SK-N-SH (cell line): ENCODE measurements at regions not wholly inside any gene's neighbourhood (a gene's known extent, or its start where the extent isn't known, plus 50 kb on each side); places are given as distances from the start of the nearest gene placed in this dataset.
"Not testable (repeated sequence)": the region's sequence is repeated elsewhere in the genome, so short reads cannot be mapped to it uniquely, and the experiment has no call there.

ENCODE experiments used
- CTCF ChIA-PET: fragments of 300-600, 350-600 bp; formaldehyde crosslinking; extraction: SDS; loops from one replicate; lab custom pipeline; 2021; lab: Yijun Ruan, JAX
- POLR2A ChIA-PET: fragments of 350-600 bp; sonication (Branson Sonifier 250); formaldehyde crosslinking; extraction: SDS; loops from one replicate; lab custom pipeline; 2020; ENCODE audit warnings: antibody characterized with exemption, inconsistent platforms; lab: Yijun Ruan, JAX
- DNase-seq: peaks from one replicate; pipeline ENCODE4 v3.0.0; 2012
- H2AFZ ChIP-seq: fragments of 200-600 bp; sonication (generic); 2 replicates; pipeline ENCODE4 v1.8.1; 2016; ENCODE audit warnings: antibody characterized with exemption, mild to moderate bottlenecking, low read depth
- H3F3A ChIP-seq: fragments of 200-600 bp; sonication (generic); replicated peaks from 2 replicates; pipeline ENCODE3; 2016; ENCODE audit warnings: antibody characterized with exemption, mild to moderate bottlenecking; ENCODE audit not compliant: insufficient read depth
- H3K27ac ChIP-seq, 2 experiments: fragments of 200-500 bp in 1 of 2; fragments of 200-600 bp in 1 of 2; sonication (Bioruptor generic) in 1 of 2; sonication (generic), shearing (Covaris generic) in 1 of 2; 2 replicates each; pipeline versions ENCODE4 v1.5.1 to v1.6.1; 2014 to 2016; ENCODE audit warnings: low read depth in 2 of 2, inconsistent platforms in 1 of 2, low read length in 1 of 2, mild to moderate bottlenecking in 1 of 2, mixed read lengths in 1 of 2
- H3K27me3 ChIP-seq: fragments of 200-600 bp; sonication (generic), shearing (Covaris generic); 2 replicates; pipeline ENCODE4 v1.6.1; 2016; ENCODE audit warnings: mixed run types; ENCODE audit not compliant: insufficient read depth
- H3K36me3 ChIP-seq, 2 experiments: fragments of 200-500 bp in 1 of 2; fragments of 200-600 bp in 1 of 2; sonication (Bioruptor generic) in 1 of 2; sonication (generic) in 1 of 2; replicated peaks in 1 of 2; 2 replicates each; pipeline versions ENCODE3 to v1.5.1; 2014 to 2016; ENCODE audit warnings: low read length in 1 of 2, mild to moderate bottlenecking in 1 of 2; ENCODE audit not compliant: insufficient read depth in 2 of 2, control insufficient read depth in 1 of 2
- H3K4me1 ChIP-seq, 2 experiments: fragments of 200-500 bp in 1 of 2; fragments of 200-600 bp in 1 of 2; sonication (Bioruptor generic) in 1 of 2; sonication (generic), shearing (Covaris generic) in 1 of 2; 2 replicates each; pipeline versions ENCODE4 v1.5.1 to v1.6.1; 2014 to 2016; ENCODE audit warnings: low read depth in 1 of 2, low read length in 1 of 2, mixed run types in 1 of 2; ENCODE audit not compliant: insufficient read depth in 2 of 2, control insufficient read depth in 1 of 2
- H3K4me2 ChIP-seq: fragments of 200-600 bp; sonication (generic), shearing (Covaris generic); 2 replicates; pipeline ENCODE4 v1.6.1; 2017; ENCODE audit warnings: mixed run types
- H3K4me3 ChIP-seq, 2 experiments: fragments of 200-500 bp in 1 of 2; fragments of 200-600 bp in 1 of 2; sonication (Bioruptor generic) in 1 of 2; sonication (generic), shearing (Covaris generic) in 1 of 2; 2 replicates each; pipeline versions ENCODE4 v1.5.1 to v1.8.1; 2014 to 2016; ENCODE audit warnings: low read depth in 2 of 2, inconsistent platforms in 1 of 2, low read length in 1 of 2, mild to moderate bottlenecking in 1 of 2, mixed read lengths in 1 of 2, moderate library complexity in 1 of 2
- H3K79me2 ChIP-seq: fragments of 200-600 bp; sonication (generic); 2 replicates; pipeline ENCODE4 v1.8.1; 2017; ENCODE audit warnings: mild to moderate bottlenecking; ENCODE audit not compliant: insufficient read depth
- H3K9ac ChIP-seq: fragments of 200-600 bp; sonication (generic); 2 replicates; pipeline ENCODE4 v1.6.1; 2017; ENCODE audit warnings: mixed run types
- H3K9me2 ChIP-seq: fragments of 200-600 bp; sonication (generic); 2 replicates; pipeline ENCODE4 v1.6.1; 2017; ENCODE audit warnings: mixed run types
- H3K9me3 ChIP-seq: fragments of 200-600 bp; sonication (generic); 2 replicates; pipeline ENCODE4 v1.6.1; 2017; ENCODE audit warnings: mixed run types, mild to moderate bottlenecking, moderate library complexity
- H4K20me1 ChIP-seq: fragments of 200-600 bp; sonication (generic); 2 replicates; pipeline ENCODE4 v1.6.1; 2017; ENCODE audit warnings: mild to moderate bottlenecking, mixed run types; ENCODE audit not compliant: insufficient read depth
- ELF1 ChIP-seq: IDR thresholded peaks from 2 replicates; pipeline ENCODE4 v1.4.0; 2012
- EP300 ChIP-seq, 2 experiments: IDR thresholded peaks; 2 replicates each; pipeline versions ENCODE4 v1.4.0 to v1.6.1; 2012; ENCODE audit warnings: borderline replicate concordance in 1 of 2, low read depth in 1 of 2, low read length in 1 of 2
- EZH2phosphoT487 ChIP-seq: fragments of 200-600 bp; sonication (generic); IDR thresholded peaks from 2 replicates; pipeline ENCODE4 v1.6.1; 2017; ENCODE audit warnings: low read depth, mixed run types, mild to moderate bottlenecking, antibody characterized with exemption, moderate library complexity, borderline replicate concordance
- FOXJ3 ChIP-seq: sonication (generic); formaldehyde crosslinking; IDR thresholded peaks from 2 replicates; pipeline ENCODE4 v1.5.1; 2020; ENCODE audit warnings: mild to moderate bottlenecking, missing genetic modification reagents
- GABPA ChIP-seq: IDR thresholded peaks from 2 replicates; pipeline ENCODE4 v1.4.0; 2012; ENCODE audit warnings: low read depth, mild to moderate bottlenecking
- JUND ChIP-seq: IDR thresholded peaks from 2 replicates; pipeline ENCODE4 v1.4.0; 2012
- NRF1 ChIP-seq: IDR thresholded peaks from 2 replicates; pipeline ENCODE4 v1.6.1; 2012; ENCODE audit warnings: low read depth, mild to moderate bottlenecking, low read length
- RAD21 ChIP-seq: IDR thresholded peaks from 2 replicates; pipeline ENCODE4 v1.6.1; 2012; ENCODE audit warnings: mild to moderate bottlenecking, low read length
- RCOR1 ChIP-seq: fragments of 150-350 bp; IDR thresholded peaks from 2 replicates; pipeline ENCODE4 v1.6.1; 2017; ENCODE audit warnings: antibody characterized with exemption, low read length
- REST ChIP-seq: IDR thresholded peaks from 2 replicates; pipeline ENCODE4 v1.6.1; 2012; ENCODE audit warnings: mild to moderate bottlenecking, low read depth, low read length, moderate library complexity
- RXRA ChIP-seq: IDR thresholded peaks from 2 replicates; pipeline ENCODE4 v1.4.0; 2012; ENCODE audit warnings: low read depth, mild to moderate bottlenecking, borderline replicate concordance
- SIN3A ChIP-seq: IDR thresholded peaks from 2 replicates; pipeline ENCODE4 v1.6.1; 2012; ENCODE audit warnings: low read depth, mild to moderate bottlenecking, low read length, moderate library complexity, borderline replicate concordance
- SMC3 ChIP-seq: IDR thresholded peaks from 2 replicates; pipeline ENCODE4 v1.6.1; 2012; ENCODE audit warnings: low read depth, low read length, improper control_type of control experiment
- TCF12 ChIP-seq: IDR thresholded peaks from 2 replicates; pipeline ENCODE4 v1.4.0; 2012
- TEAD4 ChIP-seq: IDR thresholded peaks from 2 replicates; pipeline ENCODE4 v1.4.0; 2012; ENCODE audit warnings: mild to moderate bottlenecking, borderline replicate concordance; ENCODE audit not compliant: insufficient read depth
- YY1 ChIP-seq: IDR thresholded peaks from 2 replicates; pipeline ENCODE4 v1.4.0; 2012; ENCODE audit warnings: low read depth, mild to moderate bottlenecking
- ZBTB33 ChIP-seq: IDR thresholded peaks from 2 replicates; pipeline ENCODE4 v1.4.0; 2012; ENCODE audit warnings: low read depth, borderline replicate concordance
- WGBS: methylation state at CpG from one replicate; pipeline ENCODE4 v1.1.6; 2017; ENCODE audit warnings: low lambda C conversion rate; 5-methylcytosine and 5-hydroxymethylcytosine counted together

GRCh38 chr1:74946388-74946787 lies 187.8 kb upstream of the LHX8 start (continued):
- no peak for TF ChIP-seq ZBTB33
- TF ChIP-seq GABPA, result no peak
- no peak for TF ChIP-seq FOXJ3 (CRISPR knock-in tag)

GRCh38 chr1:74949348-74949747 lies 184.8 kb upstream of the LHX8 start:
- H3K9me3 ChIP-seq, POLR2A ChIA-PET, H3K27me3 ChIP-seq, H3K4me2 ChIP-seq, DNase-seq, H3K36me3 ChIP-seq, CTCF ChIA-PET, H2AFZ ChIP-seq, H3K9ac ChIP-seq, H3K9me2 ChIP-seq, H3K4me3 ChIP-seq, H3F3A ChIP-seq, H3K79me2 ChIP-seq, H4K20me1 ChIP-seq, H3K4me1 ChIP-seq, H3K27ac ChIP-seq: not testable (repeated sequence)
- 20% methylated on average over 2 of the region's 2 CpGs for WGBS

GRCh38 chr1:74951981-74952380 lies 182.2 kb upstream of the LHX8 start:
- POLR2A ChIA-PET, H3K4me3 ChIP-seq, H3K9me3 ChIP-seq, H3F3A ChIP-seq, H3K27me3 ChIP-seq, CTCF ChIA-PET, H3K9me2 ChIP-seq, H3K9ac ChIP-seq, H3K4me2 ChIP-seq, H3K4me1 ChIP-seq, H4K20me1 ChIP-seq, H3K27ac ChIP-seq, H3K36me3 ChIP-seq, H3K79me2 ChIP-seq, DNase-seq, H2AFZ ChIP-seq: not testable (repeated sequence)
- 71% methylated on average over 7 of the region's 23 CpGs for WGBS

- no peaks in the 10 kb centered on the region for H4K20me1 ChIP-seq
- H3K4me1 ChIP-seq, result no peaks in the 10 kb centered on the region
- H3K27me3 ChIP-seq, result no peaks in the 10 kb centered on the region
- no peaks in the 10 kb centered on the region for H3K36me3 ChIP-seq
- no peak overlapping the region for H3K4me3 ChIP-seq
- CTCF ChIA-PET, result no interaction called here
- POLR2A ChIA-PET, result no interaction called here
- no peak overlapping the region for H3K27ac ChIP-seq
- no peak for DNase-seq
- H3K9ac ChIP-seq, result no peak overlapping the region
- WGBS, result 31% methylated on average over 3 of the region's 3 CpGs
- TF ChIP-seq RCOR1, result no peak
- no peak for TF ChIP-seq TEAD4
- TF ChIP-seq YY1, result no peak
- TF ChIP-seq JUND, result no peak
- no peak for TF ChIP-seq RXRA
- TF ChIP-seq SMC3, result no peak
- no peak for TF ChIP-seq EP300 (IDR thresholded peaks at IDR 0.05; ENCODE audit: borderline replicate concordance in 1 of 2, low read depth in 1 of 2, low read length in 1 of 2)
- no peak for TF ChIP-seq ELF1
- TF ChIP-seq RAD21, result no peak
- no peak for TF ChIP-seq EZH2phosphoT487
- no peak for TF ChIP-seq NRF1
- TF ChIP-seq TCF12, result no peak
- TF ChIP-seq REST, result no peak
- TF ChIP-seq SIN3A, result no peak
- H3K79me2 ChIP-seq, result no peaks in the 10 kb centered on the region
- no peaks in the 10 kb centered on the region for H3F3A ChIP-seq
- H2AFZ ChIP-seq, result no peak overlapping the region
- H3K9me3 ChIP-seq, result no peaks in the 10 kb centered on the region
- no peaks in the 10 kb centered on the region for H3K9me2 ChIP-seq
- no peak overlapping the region for H3K4me2 ChIP-seq
Measured at GRCh38 chr1:74952786-74953185, 181.4 kb upstream of the LHX8 start.
